ENCODE measurements at regions not wholly inside any gene's neighbourhood (a gene's known extent, or its start where the extent isn't known, plus 50 kb on each side); places are given as distances from the start of the nearest gene placed in this dataset.

DNA sequence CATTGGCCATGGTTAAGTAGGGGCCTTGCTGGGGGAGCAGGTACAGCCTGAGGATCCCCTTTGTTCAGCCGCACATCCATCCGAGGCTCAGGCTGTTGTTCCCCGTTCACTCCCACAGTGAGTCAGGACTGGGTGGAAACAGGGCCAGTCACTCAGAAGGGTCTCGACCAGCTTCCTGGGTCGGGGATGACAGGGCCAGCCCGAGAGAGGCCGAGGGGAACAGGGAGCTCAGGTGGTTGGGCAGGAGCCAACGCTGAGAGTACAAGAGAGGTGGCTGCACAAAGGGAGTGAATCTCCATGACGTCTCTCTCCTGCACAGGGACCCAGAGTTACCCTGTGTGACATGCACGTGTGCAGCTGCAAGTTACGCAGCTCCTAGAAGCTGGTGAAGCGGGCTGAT is 97.2 kb upstream of the SHANK2 start (continued):
- TF ChIP-seq ZNF394 (tag by site-specific recombination; IDR thresholded peaks at IDR 0.05; ENCODE audit: borderline replicate concordance) (no peak), ZNF843 (tag by site-specific recombination; IDR thresholded peaks at IDR 0.05) (no peak), ZNF10 (tag by site-specific recombination; IDR thresholded peaks at IDR 0.05) (no peak), ZBTB7A (tag by site-specific recombination; IDR thresholded peaks at IDR 0.05; ENCODE audit: low read depth) (no peak)
- TF ChIP-seq, protein P1, sequence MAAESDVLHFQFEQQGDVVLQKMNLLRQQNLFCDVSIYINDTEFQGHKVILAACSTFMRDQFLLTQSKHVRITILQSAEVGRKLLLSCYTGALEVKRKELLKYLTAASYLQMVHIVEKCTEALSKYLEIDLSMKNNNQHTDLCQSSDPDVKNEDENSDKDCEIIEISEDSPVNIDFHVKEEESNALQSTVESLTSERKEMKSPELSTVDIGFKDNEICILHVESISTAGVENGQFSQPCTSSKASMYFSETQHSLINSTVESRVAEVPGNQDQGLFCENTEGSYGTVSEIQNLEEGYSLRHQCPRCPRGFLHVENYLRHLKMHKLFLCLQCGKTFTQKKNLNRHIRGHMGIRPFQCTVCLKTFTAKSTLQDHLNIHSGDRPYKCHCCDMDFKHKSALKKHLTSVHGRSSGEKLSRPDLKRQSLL (tag by site-specific recombination; IDR thresholded peaks at IDR 0.05), result no peak

DNA sequence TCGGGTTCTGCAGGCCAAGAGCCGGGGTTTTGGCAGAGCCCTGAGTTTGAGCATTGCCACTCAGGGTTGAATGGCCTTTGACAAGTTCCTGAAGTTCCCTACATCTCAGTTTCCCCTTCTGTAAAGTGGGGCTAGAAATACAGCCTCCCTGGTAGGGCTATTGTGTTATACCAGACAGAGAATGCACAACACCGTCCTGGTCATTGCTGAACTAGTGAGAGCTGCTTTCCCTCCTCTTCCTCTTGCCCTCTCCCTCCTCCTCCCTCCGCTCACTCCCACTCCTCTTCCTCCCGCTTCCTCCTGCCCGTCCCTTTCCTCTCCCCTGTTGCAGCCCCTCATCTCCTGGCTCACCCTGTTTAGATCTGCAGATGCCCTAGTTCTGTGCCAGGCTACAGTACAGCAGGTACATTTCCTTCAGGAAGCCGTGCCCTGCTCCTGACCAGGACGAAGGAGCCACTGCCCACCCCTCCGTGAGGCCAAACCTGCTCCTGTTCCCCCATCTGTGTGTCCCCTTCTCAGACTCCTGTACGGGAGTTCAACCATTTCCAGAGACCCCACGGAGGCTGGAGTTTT is 91.5 kb upstream of the SHANK2 start:
- H3K9me3 ChIP-seq (ENCODE audit: control insufficient read depth, insufficient read depth, low read depth, low read length), result no peaks in the 10 kb centered on the region
- H3K4me3 ChIP-seq (ENCODE audit: low read depth, low read length), result no peak overlapping the region
- no peak for TF ChIP-seq ZNF529 (tag by site-specific recombination; IDR thresholded peaks at IDR 0.05; ENCODE audit: insufficient replicate concordance)
- 0 out of 2 replicates have a peak, but pooled peaks have one; percentile 1 for TF ChIP-seq ZIC2 (tag by site-specific recombination; IDR thresholded peaks at IDR 0.05)
- ChIA-PET POLR2A (no interaction called here), CTCF (interaction anchor here (0.7 to 1.6 kb wide), 6 partner anchors 9 to 392 kb away, joined by 3 to 4 read pairs (median 3); no protein-coding TSS in a partner anchor)
- no peaks in the 10 kb centered on the region for H3K4me1 ChIP-seq (ENCODE audit: control insufficient read depth, insufficient read depth, low read length)
- no peaks in the 10 kb centered on the region for H3K36me3 ChIP-seq (ENCODE audit: control insufficient read depth in 2 of 2, insufficient read depth in 1 of 2, low read length in 2 of 2)
- no peak overlapping the region for H3K27ac ChIP-seq (ENCODE audit: extremely low read depth, low read depth, low read length)

DNA sequence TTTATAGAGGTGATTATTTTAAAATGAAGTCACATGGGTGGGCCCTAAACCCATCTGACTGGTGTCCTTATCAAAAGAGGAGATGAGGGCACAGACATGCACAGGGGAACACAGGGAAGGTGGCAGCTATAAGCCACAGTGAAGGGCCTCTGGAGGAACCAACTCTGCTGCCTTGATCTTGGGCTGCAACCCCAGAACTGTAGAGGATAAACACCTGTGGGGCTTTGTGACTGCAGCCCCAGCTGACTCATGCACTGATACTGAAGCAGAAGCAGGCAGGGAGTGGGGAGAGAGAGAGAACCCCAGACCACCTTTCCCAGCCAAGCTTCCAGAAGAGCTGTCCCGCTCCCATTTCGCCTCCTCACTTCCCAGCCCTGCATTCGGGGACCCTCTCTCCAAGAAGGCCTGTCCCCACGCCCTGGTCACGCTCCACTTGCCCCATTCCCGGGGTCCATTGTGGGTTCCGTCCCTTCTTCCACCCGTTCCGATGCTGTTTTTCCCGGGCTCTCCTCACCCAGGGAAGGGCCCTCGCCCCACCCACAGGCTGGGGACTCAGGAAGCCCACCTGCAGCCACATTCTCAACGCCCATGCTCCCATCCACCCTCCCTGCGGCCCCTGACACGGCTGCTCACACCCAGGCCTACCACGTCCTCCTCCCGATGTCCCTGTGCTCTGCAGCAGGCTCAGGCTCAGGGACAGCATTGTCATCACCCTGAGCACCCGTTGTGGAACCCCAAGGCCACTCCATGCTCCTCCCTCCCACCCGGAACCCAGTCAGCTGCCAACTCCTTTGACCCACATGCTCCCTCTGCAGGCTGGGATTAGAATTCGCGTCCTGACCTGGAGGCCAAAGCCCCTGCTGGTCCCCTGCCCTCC is 90.8 kb upstream of the SHANK2 start:
- H3K4me3 ChIP-seq (ENCODE audit: low read depth, low read length), result no peak overlapping the region
- no peaks in the 10 kb centered on the region for H3K9me3 ChIP-seq (ENCODE audit: control insufficient read depth, insufficient read depth, low read depth, low read length)
- no peak overlapping the region for H3K27ac ChIP-seq (ENCODE audit: extremely low read depth, low read depth, low read length)
- no peaks in the 10 kb centered on the region for H3K36me3 ChIP-seq (ENCODE audit: control insufficient read depth in 2 of 2, insufficient read depth in 1 of 2, low read length in 2 of 2)
- H3K4me1 ChIP-seq (ENCODE audit: control insufficient read depth, insufficient read depth, low read length), result no peaks in the 10 kb centered on the region
- ChIA-PET CTCF (interaction anchor here (0.5 to 1.6 kb wide), 6 partner anchors 9 to 108 kb away, joined by 3 read pairs; no protein-coding TSS in a partner anchor), POLR2A (no interaction called here)
- peak; percentile 47; the same call in 1 of the 2 replicates for TF ChIP-seq SCRT2 (tag by site-specific recombination; IDR thresholded peaks at IDR 0.05)
- peak; percentile 10; the same call in 1 of the 2 replicates for TF ChIP-seq ZIC2 (tag by site-specific recombination; IDR thresholded peaks at IDR 0.05)
- no peak for TF ChIP-seq ZNF701 (tag by site-specific recombination; IDR thresholded peaks at IDR 0.05)
- 0 out of 2 replicates have a peak, but pooled peaks have one; percentile 24 for TF ChIP-seq ZNF341 (tag by site-specific recombination; IDR thresholded peaks at IDR 0.05; ENCODE audit: low read depth)
- TF ChIP-seq ZNF501 (tag by site-specific recombination; IDR thresholded peaks at IDR 0.05), result no peak
- TF ChIP-seq HOXD13 (CRISPR knock-in tag; IDR thresholded peaks at IDR 0.05; ENCODE audit: borderline replicate concordance), result no peak
- TF ChIP-seq, protein P2, sequence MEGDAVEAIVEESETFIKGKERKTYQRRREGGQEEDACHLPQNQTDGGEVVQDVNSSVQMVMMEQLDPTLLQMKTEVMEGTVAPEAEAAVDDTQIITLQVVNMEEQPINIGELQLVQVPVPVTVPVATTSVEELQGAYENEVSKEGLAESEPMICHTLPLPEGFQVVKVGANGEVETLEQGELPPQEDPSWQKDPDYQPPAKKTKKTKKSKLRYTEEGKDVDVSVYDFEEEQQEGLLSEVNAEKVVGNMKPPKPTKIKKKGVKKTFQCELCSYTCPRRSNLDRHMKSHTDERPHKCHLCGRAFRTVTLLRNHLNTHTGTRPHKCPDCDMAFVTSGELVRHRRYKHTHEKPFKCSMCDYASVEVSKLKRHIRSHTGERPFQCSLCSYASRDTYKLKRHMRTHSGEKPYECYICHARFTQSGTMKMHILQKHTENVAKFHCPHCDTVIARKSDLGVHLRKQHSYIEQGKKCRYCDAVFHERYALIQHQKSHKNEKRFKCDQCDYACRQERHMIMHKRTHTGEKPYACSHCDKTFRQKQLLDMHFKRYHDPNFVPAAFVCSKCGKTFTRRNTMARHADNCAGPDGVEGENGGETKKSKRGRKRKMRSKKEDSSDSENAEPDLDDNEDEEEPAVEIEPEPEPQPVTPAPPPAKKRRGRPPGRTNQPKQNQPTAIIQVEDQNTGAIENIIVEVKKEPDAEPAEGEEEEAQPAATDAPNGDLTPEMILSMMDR (tag by site-specific recombination; IDR thresholded peaks at IDR 0.05), result 0 out of 2 replicates have a peak, but pooled peaks have one; percentile 13
- TF ChIP-seq, protein P3, sequence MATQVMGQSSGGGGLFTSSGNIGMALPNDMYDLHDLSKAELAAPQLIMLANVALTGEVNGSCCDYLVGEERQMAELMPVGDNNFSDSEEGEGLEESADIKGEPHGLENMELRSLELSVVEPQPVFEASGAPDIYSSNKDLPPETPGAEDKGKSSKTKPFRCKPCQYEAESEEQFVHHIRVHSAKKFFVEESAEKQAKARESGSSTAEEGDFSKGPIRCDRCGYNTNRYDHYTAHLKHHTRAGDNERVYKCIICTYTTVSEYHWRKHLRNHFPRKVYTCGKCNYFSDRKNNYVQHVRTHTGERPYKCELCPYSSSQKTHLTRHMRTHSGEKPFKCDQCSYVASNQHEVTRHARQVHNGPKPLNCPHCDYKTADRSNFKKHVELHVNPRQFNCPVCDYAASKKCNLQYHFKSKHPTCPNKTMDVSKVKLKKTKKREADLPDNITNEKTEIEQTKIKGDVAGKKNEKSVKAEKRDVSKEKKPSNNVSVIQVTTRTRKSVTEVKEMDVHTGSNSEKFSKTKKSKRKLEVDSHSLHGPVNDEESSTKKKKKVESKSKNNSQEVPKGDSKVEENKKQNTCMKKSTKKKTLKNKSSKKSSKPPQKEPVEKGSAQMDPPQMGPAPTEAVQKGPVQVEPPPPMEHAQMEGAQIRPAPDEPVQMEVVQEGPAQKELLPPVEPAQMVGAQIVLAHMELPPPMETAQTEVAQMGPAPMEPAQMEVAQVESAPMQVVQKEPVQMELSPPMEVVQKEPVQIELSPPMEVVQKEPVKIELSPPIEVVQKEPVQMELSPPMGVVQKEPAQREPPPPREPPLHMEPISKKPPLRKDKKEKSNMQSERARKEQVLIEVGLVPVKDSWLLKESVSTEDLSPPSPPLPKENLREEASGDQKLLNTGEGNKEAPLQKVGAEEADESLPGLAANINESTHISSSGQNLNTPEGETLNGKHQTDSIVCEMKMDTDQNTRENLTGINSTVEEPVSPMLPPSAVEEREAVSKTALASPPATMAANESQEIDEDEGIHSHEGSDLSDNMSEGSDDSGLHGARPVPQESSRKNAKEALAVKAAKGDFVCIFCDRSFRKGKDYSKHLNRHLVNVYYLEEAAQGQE (tag by site-specific recombination; IDR thresholded peaks at IDR 0.05), result no peak
